ENCODE measurements at regions not wholly inside any gene's neighbourhood (a gene's known extent, or its start where the extent isn't known, plus 50 kb on each side); places are given as distances from the start of the nearest gene placed in this dataset.

GRCh38 chr4:31362756-31363155, 642.6 kb downstream of the PCDH7 start:
- TF ChIP-seq CTCF (IDR thresholded peaks at IDR 0.05): no peak
- no peak for TF ChIP-seq EZH2phosphoT487 (IDR thresholded peaks at IDR 0.05)
- TF ChIP-seq EZH2 (IDR thresholded peaks at IDR 0.05): no peak

All from neural progenitor cell (in vitro differentiated cells).